HEK293T (cell line): ENCODE measurements at regions not wholly inside any gene's neighbourhood (a gene's known extent, or its start where the extent isn't known, plus 50 kb on each side); places are given as distances from the start of the nearest gene placed in this dataset.
"Not testable (repeated sequence)": the region's sequence is repeated elsewhere in the genome, so short reads cannot be mapped to it uniquely, and the experiment has no call there.

Experiments
- CTCF ChIA-PET: fragments of 350-600 bp; formaldehyde crosslinking; extraction: SDS; loops from one replicate; lab custom pipeline; 2021; ENCODE audit warnings: antibody characterized with exemption, inconsistent platforms; lab: Yijun Ruan, JAX
- POLR2A ChIA-PET: fragments of 350-600 bp; formaldehyde crosslinking; extraction: SDS; loops from one replicate; lab custom pipeline; 2020; ENCODE audit warnings: antibody characterized with exemption, inconsistent platforms; lab: Yijun Ruan, JAX
- DNase-seq: peaks from one replicate; pipeline ENCODE4 v3.0.0; 2012; ENCODE audit warnings: mixed read lengths; ENCODE audit errors: extremely low spot score
- ARNT ChIP-seq: fragments of 450-650 bp; IDR thresholded peaks from 2 replicates; pipeline ENCODE4 v1.6.1; 2017; ENCODE audit warnings: mild to moderate bottlenecking
- BHLHE40 ChIP-seq: fragments of 450-650 bp; IDR thresholded peaks from 2 replicates; pipeline ENCODE4 v1.6.1; 2016; ENCODE audit warnings: mild to moderate bottlenecking, moderate library complexity, borderline replicate concordance
- CTBP1 ChIP-seq: fragments of 450-650 bp; IDR thresholded peaks from 2 replicates; pipeline ENCODE4 v1.6.1; 2016; ENCODE audit warnings: borderline replicate concordance
- ELF4 ChIP-seq: fragments of 450-650 bp; IDR thresholded peaks from 2 replicates; pipeline ENCODE4 v1.6.1; 2017; ENCODE audit warnings: antibody characterized with exemption
- FOXA1 ChIP-seq: fragments of 450-650 bp; IDR thresholded peaks from 2 replicates; pipeline ENCODE4 v1.6.1; 2016; ENCODE audit warnings: mild to moderate bottlenecking
- FOXK2 ChIP-seq: fragments of 450-650 bp; IDR thresholded peaks from 2 replicates; pipeline ENCODE4 v1.6.1; 2016; ENCODE audit warnings: mild to moderate bottlenecking
- FOXM1 ChIP-seq: fragments of 450-650 bp; IDR thresholded peaks from 2 replicates; pipeline ENCODE4 v1.6.1; 2017; ENCODE audit warnings: mild to moderate bottlenecking, borderline replicate concordance
- HDGF ChIP-seq: fragments of 450-650 bp; IDR thresholded peaks from 2 replicates; pipeline ENCODE4 v1.6.1; 2017; ENCODE audit warnings: antibody characterized with exemption, borderline replicate concordance
- L3MBTL2 ChIP-seq: fragments of 450-650 bp; conservative IDR thresholded peaks from 2 replicates; pipeline ENCODE4 v1.6.1; 2016; ENCODE audit warnings: mild to moderate bottlenecking
- LEF1 ChIP-seq: fragments of 450-650 bp; IDR thresholded peaks from 2 replicates; pipeline ENCODE4 v1.6.1; 2017; ENCODE audit warnings: mild to moderate bottlenecking, borderline replicate concordance
- NFRKB ChIP-seq: fragments of 450-650 bp; IDR thresholded peaks from 2 replicates; pipeline ENCODE4 v1.6.1; 2016; ENCODE audit warnings: mild to moderate bottlenecking, moderate library complexity
- PKNOX1 ChIP-seq: fragments of 450-650 bp; IDR thresholded peaks from 2 replicates; pipeline ENCODE4 v1.6.1; 2016
- SP1 ChIP-seq: fragments of 450-650 bp; IDR thresholded peaks from 2 replicates; pipeline ENCODE4 v1.6.1; 2017
- SUZ12 ChIP-seq: fragments of 450-650 bp; IDR thresholded peaks from 2 replicates; pipeline ENCODE4 v1.6.1; 2016; ENCODE audit warnings: mild to moderate bottlenecking
- TARDBP ChIP-seq: fragments of 450-650 bp; IDR thresholded peaks from 2 replicates; pipeline ENCODE4 v1.6.1; 2016
- ZNF384 ChIP-seq: fragments of 450-650 bp; IDR thresholded peaks from 2 replicates; pipeline ENCODE4 v1.6.1; 2016

- no peak for DNase-seq
- CTCF ChIA-PET = no interaction called here
- POLR2A ChIA-PET = no interaction called here
- TF ChIP-seq ZNF384 = no peak
- TF ChIP-seq FOXK2 = no peak
- TF ChIP-seq SP1 = no peak
- no peak for TF ChIP-seq CTBP1
- no peak for TF ChIP-seq ARNT
- TF ChIP-seq FOXA1 = no peak
- TF ChIP-seq NFRKB = no peak
- no peak for TF ChIP-seq HDGF
- no peak for TF ChIP-seq ELF4
- TF ChIP-seq L3MBTL2 = no peak
- no peak for TF ChIP-seq BHLHE40
- no peak for TF ChIP-seq LEF1
- no peak for TF ChIP-seq PKNOX1
- TF ChIP-seq FOXM1 = no peak
Observed at GRCh38 chr13:44718467-44718866, 142.3 kb upstream of the TSC22D1 start.

GRCh38 chr13:44715287-44716230, 139.4 kb upstream of the TSC22D1 start:
- ChIA-PET CTCF (no interaction called here), POLR2A (no interaction called here)
- no peak for DNase-seq
- TF ChIP-seq HDGF (no peak), SP1 (no peak), PKNOX1 (no peak), SUZ12 (no peak), FOXK2 (no peak), ELF4 (no peak), FOXA1 (no peak), L3MBTL2 (no peak), CTBP1 (no peak), ARNT (no peak), LEF1 (no peak)

GRCh38 chr13:44713788-44714469, 137.8 kb upstream of the TSC22D1 start:
- CTCF ChIA-PET = no interaction called here
- POLR2A ChIA-PET = interaction anchor here (0.6 kb wide), 1 partner anchor 14 kb away, joined by 3 read pairs; no protein-coding TSS in a partner anchor
- DNase-seq = no peak
- no peak for TF ChIP-seq SUZ12
- no peak for TF ChIP-seq SP1
- TF ChIP-seq TARDBP = no peak
- no peak for TF ChIP-seq FOXA1
- no peak for TF ChIP-seq ZNF384
- TF ChIP-seq ELF4 = no peak
- TF ChIP-seq L3MBTL2 = no peak
- TF ChIP-seq CTBP1 = no peak
- no peak for TF ChIP-seq FOXM1
- no peak for TF ChIP-seq ARNT
- TF ChIP-seq BHLHE40 = no peak
- no peak for TF ChIP-seq HDGF
- TF ChIP-seq LEF1 = no peak
- no peak for TF ChIP-seq FOXK2
- no peak for TF ChIP-seq PKNOX1
- no peak for TF ChIP-seq NFRKB

- CTCF ChIA-PET = no interaction called here
- POLR2A ChIA-PET = interaction anchor here (0.6 kb wide), 1 partner anchor 18 kb away, joined by 3 read pairs; no protein-coding TSS in a partner anchor
- TF ChIP-seq FOXA1 (no peak), SP1 (no peak), FOXM1 (no peak), HDGF (no peak), ARNT (no peak), PKNOX1 (no peak)
- no peak for DNase-seq
Observed at GRCh38 chr13:44711706-44712105, 135.6 kb upstream of the TSC22D1 start.

- no peak for TF ChIP-seq FOXK2
- no peak for TF ChIP-seq L3MBTL2
- TF ChIP-seq SP1 = no peak
- TF ChIP-seq ELF4 = no peak
- TF ChIP-seq HDGF = no peak
- no peak for TF ChIP-seq SUZ12
- no peak for TF ChIP-seq CTBP1
- no peak for TF ChIP-seq TARDBP
- no peak for TF ChIP-seq FOXM1
- no peak for TF ChIP-seq BHLHE40
- TF ChIP-seq NFRKB = no peak
- TF ChIP-seq LEF1 = no peak
- TF ChIP-seq PKNOX1 = no peak
- no peak for TF ChIP-seq FOXA1
- no peak for TF ChIP-seq ZNF384
- no peak for TF ChIP-seq ARNT
- DNase-seq = no peak
- ChIA-PET CTCF (no interaction called here), POLR2A (no interaction called here)
Observed at GRCh38 chr13:44710576-44710975, 134.4 kb upstream of the TSC22D1 start.

GRCh38 chr13:44704811-44705210, 128.7 kb upstream of the TSC22D1 start:
- POLR2A ChIA-PET = not testable (repeated sequence)
- CTCF ChIA-PET = interaction anchor here (0.6 kb wide), 1 partner anchor 97 kb away, joined by 3 read pairs; no protein-coding TSS in a partner anchor

More at GRCh38 chr13:44704811-44705210, 128.7 kb upstream of the TSC22D1 start:
- not testable (repeated sequence) for DNase-seq
